Liver (tissue), 8 donors: ENCODE measurements at regions not wholly inside any gene's neighbourhood (a gene's known extent, or its start where the extent isn't known, plus 50 kb on each side); places are given as distances from the start of the nearest gene placed in this dataset.

Experiments used
- DNase-seq: peaks from one replicate; pipeline ENCODE4 v3.0.0-alpha.2; 2017; ENCODE audit warnings: low spot score
- H3K27ac ChIP-seq, 2 donors: one replicate each; pipeline ENCODE4 v1.7.0; 2013; ENCODE audit warnings: inconsistent platforms in 2 of 2, low read length in 2 of 2, control low read depth in 1 of 2, low read depth in 1 of 2, mild to moderate bottlenecking in 1 of 2
- H3K27me3 ChIP-seq, 4 donors: one replicate each; pipeline versions ENCODE4 v1.6.1 to v1.7.0; 2013; ENCODE audit warnings: low read length in 3 of 4, inconsistent platforms in 1 of 4, mild to moderate bottlenecking in 1 of 4, moderate library complexity in 1 of 4; ENCODE audit not compliant: control insufficient read depth in 4 of 4, insufficient read depth in 4 of 4
- H3K36me3 ChIP-seq, 4 donors: one replicate each; pipeline versions ENCODE4 v1.6.1 to v1.7.0; 2013; ENCODE audit warnings: low read length in 3 of 4, mild to moderate bottlenecking in 3 of 4, low read depth in 1 of 4, moderate library complexity in 1 of 4; ENCODE audit not compliant: control insufficient read depth in 4 of 4, insufficient read depth in 3 of 4
- H3K4me1 ChIP-seq, 4 donors: one replicate each; pipeline versions ENCODE4 v1.6.1 to v1.7.0; 2013; ENCODE audit warnings: low read length in 3 of 4, mild to moderate bottlenecking in 3 of 4, moderate library complexity in 1 of 4; ENCODE audit not compliant: control insufficient read depth in 4 of 4, insufficient read depth in 4 of 4
- H3K4me3 ChIP-seq, 3 donors: one replicate each; pipeline versions ENCODE4 v1.6.1 to v1.7.0; 2013; ENCODE audit warnings: low read length in 3 of 3, control low read depth in 1 of 3, low read depth in 1 of 3, mild to moderate bottlenecking in 1 of 3
- H3K9ac ChIP-seq, 2 donors: one replicate each; pipeline ENCODE4 v1.7.0; 2013; ENCODE audit warnings: low read length in 2 of 2, mild to moderate bottlenecking in 2 of 2, moderate library complexity in 2 of 2, control low read depth in 1 of 2, low read depth in 1 of 2
- H3K9me3 ChIP-seq, 4 donors: one replicate each; pipeline versions ENCODE4 v1.6.1 to v1.7.0; 2013; ENCODE audit warnings: low read length in 3 of 4; ENCODE audit not compliant: control insufficient read depth in 4 of 4
- ATF3 ChIP-seq: IDR thresholded peaks from 2 replicates; pipeline ENCODE4 v1.6.1; 2016; ENCODE audit warnings: antibody characterized with exemption
- CTCF ChIP-seq: fragments of 150-350 bp; IDR thresholded peaks from 2 replicates; pipeline ENCODE4 v1.5.1; 2017; ENCODE audit warnings: improper control_type of control experiment, low read depth, low read length; ENCODE audit not compliant: missing input control
- EGR1 ChIP-seq, 2 donors: IDR thresholded peaks; 2 replicates each; pipeline ENCODE4 v1.6.1; 2016 to 2018; ENCODE audit warnings: antibody characterized with exemption in 2 of 2, low read depth in 2 of 2
- FOXA1 ChIP-seq: IDR thresholded peaks from 2 replicates; pipeline ENCODE4 v1.6.1; 2016; ENCODE audit warnings: antibody characterized with exemption
- FOXA2 ChIP-seq: IDR thresholded peaks from 2 replicates; pipeline ENCODE4 v1.6.1; 2016; ENCODE audit warnings: antibody characterized with exemption
- GABPA ChIP-seq, 2 donors: IDR thresholded peaks in 1 of 2; conservative IDR thresholded peaks in 1 of 2; 2 replicates each; pipeline ENCODE4 v1.6.1; 2016; ENCODE audit warnings: antibody characterized with exemption in 2 of 2, mild to moderate bottlenecking in 1 of 2, moderate library complexity in 1 of 2
- HNF4G ChIP-seq: IDR thresholded peaks from 2 replicates; pipeline ENCODE4 v1.6.1; 2016; ENCODE audit warnings: antibody characterized with exemption
- JUND ChIP-seq, 2 donors: IDR thresholded peaks; 2 replicates each; pipeline ENCODE4 v1.6.1; 2016; ENCODE audit warnings: antibody characterized with exemption in 2 of 2
- MAX ChIP-seq: IDR thresholded peaks from 2 replicates; pipeline ENCODE4 v1.6.1; 2016; ENCODE audit warnings: antibody characterized with exemption
- NR2F2 ChIP-seq: IDR thresholded peaks from 2 replicates; pipeline ENCODE4 v1.6.1; 2016; ENCODE audit warnings: antibody characterized with exemption
- REST ChIP-seq: IDR thresholded peaks from 2 replicates; pipeline ENCODE4 v1.6.1; 2016; ENCODE audit warnings: antibody characterized with exemption, mild to moderate bottlenecking
- RXRA ChIP-seq, 2 donors: IDR thresholded peaks; 2 replicates each; pipeline ENCODE4 v1.6.1; 2017 to 2018; ENCODE audit warnings: antibody characterized with exemption in 2 of 2, mild to moderate bottlenecking in 1 of 2
- SP1 ChIP-seq: IDR thresholded peaks from 2 replicates; pipeline ENCODE4 v1.6.1; 2018; ENCODE audit warnings: antibody characterized with exemption, mild to moderate bottlenecking
- TAF1 ChIP-seq: conservative IDR thresholded peaks from 2 replicates; pipeline ENCODE4 v1.6.1; 2016; ENCODE audit warnings: antibody characterized with exemption, mild to moderate bottlenecking
- YY1 ChIP-seq: IDR thresholded peaks from 2 replicates; pipeline ENCODE4 v1.6.1; 2016; ENCODE audit warnings: antibody characterized with exemption, mild to moderate bottlenecking
- ZBTB33 ChIP-seq: IDR thresholded peaks from 2 replicates; pipeline ENCODE4 v1.6.1; 2016; ENCODE audit warnings: antibody characterized with exemption
- WGBS: extraction: QIAGEN DNeasy Blood & Tissue Kit; methylation state at CpG from one replicate; pipeline ENCODE4 v1.1.7; 2013; 5-methylcytosine and 5-hydroxymethylcytosine counted together
- donor health status: healthy.
- donor health status: healthy.
- donor health status: healthy.
- donor health status: healthy.
- donor health status: healthy.

GRCh38 chr1:194047921-194048320 lies 861.5 kb upstream of the B3GALT2 start (continued):
- TF ChIP-seq CTCF (no peak), MAX (no peak), ATF3 (no peak), YY1 (no peak), TAF1 (no peak), SP1 (no peak)

GRCh38 chr1:194047206-194047605 lies 860.8 kb upstream of the B3GALT2 start:
- TF ChIP-seq FOXA1 (no peak), ZBTB33 (no peak), RXRA (IDR thresholded peaks at IDR 0.05) (no peak), EGR1 (IDR thresholded peaks at IDR 0.05; ENCODE audit: low read depth in 2 of 2) (no peak), GABPA (IDR thresholded peaks at IDR 0.05 in 1 of 2, conservative IDR thresholded peaks at IDR 0.05 in 1 of 2) (no peak), JUND (IDR thresholded peaks at IDR 0.05) (no peak), CTCF (no peak), TAF1 (no peak), ATF3 (no peak), YY1 (no peak), SP1 (no peak)
- no peak for DNase-seq
- 66% methylated on average over 3 of the region's 3 CpGs for WGBS

GRCh38 chr1:194045416-194045815 lies 859.0 kb upstream of the B3GALT2 start:
- no peak for DNase-seq
- H3K27ac ChIP-seq = no peak overlapping the region
- no peaks in the 10 kb centered on the region for H3K27me3 ChIP-seq
- H3K4me3 ChIP-seq = no peak overlapping the region
- no peak overlapping the region for H3K9ac ChIP-seq
- H3K36me3 ChIP-seq = no peaks in the 10 kb centered on the region
- 83% methylated on average over 2 of the region's 2 CpGs for WGBS
- H3K9me3 ChIP-seq = no peaks in the 10 kb centered on the region
- H3K4me1 ChIP-seq = no peaks in the 10 kb centered on the region
- TF ChIP-seq REST = no peak
- no peak for TF ChIP-seq TAF1
- TF ChIP-seq SP1 = no peak
- no peak for TF ChIP-seq FOXA2
- no peak for TF ChIP-seq FOXA1
- no peak for TF ChIP-seq MAX
- no peak for TF ChIP-seq JUND (IDR thresholded peaks at IDR 0.05)
- TF ChIP-seq ATF3 = no peak
- no peak for TF ChIP-seq ZBTB33
- TF ChIP-seq NR2F2 = no peak
- TF ChIP-seq EGR1 (IDR thresholded peaks at IDR 0.05; ENCODE audit: low read depth in 2 of 2) = no peak
- no peak for TF ChIP-seq HNF4G

More at GRCh38 chr1:194047206-194047605, 860.8 kb upstream of the B3GALT2 start:
- Histone ChIP-seq H3K9ac (no peak overlapping the region), H3K27me3 (no peaks in the 10 kb centered on the region), H3K27ac (no peak overlapping the region), H3K4me3 (no peak overlapping the region), H3K4me1 (no peaks in the 10 kb centered on the region), H3K9me3 (no peaks in the 10 kb centered on the region), H3K36me3 (no peaks in the 10 kb centered on the region)
